GM23338 (cell line): ENCODE measurements at regions not wholly inside any gene's neighbourhood (a gene's known extent, or its start where the extent isn't known, plus 50 kb on each side); places are given as distances from the start of the nearest gene placed in this dataset.

Source experiments
- CREB1 ChIP-seq: fragments of 250-450 bp; sonication (Bioruptor Pico); IDR thresholded peaks from 2 replicates; pipeline ENCODE4 v1.5.0; 2020; ENCODE audit warnings: low read depth, mild to moderate bottlenecking, moderate library complexity
- ETS1 ChIP-seq: IDR thresholded peaks from 2 replicates; pipeline ENCODE4 v1.6.1; 2016; ENCODE audit warnings: antibody characterized with exemption
- EZH2phosphoT487 ChIP-seq: fragments of 200-600 bp; sonication (generic); IDR thresholded peaks from one replicate; pipeline ENCODE4 v1.8.1; 2018; ENCODE audit warnings: antibody characterized with exemption; ENCODE audit not compliant: unreplicated experiment
- JUNB ChIP-seq: IDR thresholded peaks from one replicate; pipeline ENCODE4 v1.6.1; 2016; ENCODE audit warnings: antibody characterized with exemption; ENCODE audit not compliant: unreplicated experiment
- POLR2AphosphoS5 ChIP-seq: IDR thresholded peaks from 2 replicates; pipeline ENCODE4 v1.6.1; 2016; ENCODE audit warnings: antibody characterized with exemption, low read depth
- STAT1 ChIP-seq: IDR thresholded peaks from one replicate; pipeline ENCODE4 v1.6.1; 2016; ENCODE audit warnings: antibody characterized with exemption; ENCODE audit not compliant: unreplicated experiment
- ZNF114 ChIP-seq: fragments of 250-450 bp; sonication (Bioruptor Pico); IDR thresholded peaks from 2 replicates; pipeline ENCODE4 v1.5.0; 2020; ENCODE audit warnings: mild to moderate bottlenecking, moderate library complexity
- ZNF462 ChIP-seq: fragments of 250-450 bp; sonication (Bioruptor Pico); IDR thresholded peaks from 2 replicates; pipeline ENCODE4 v1.5.0; 2020; ENCODE audit warnings: mild to moderate bottlenecking, moderate library complexity
- TF ChIP-seq, protein P1 (sequence below): IDR thresholded peaks from one replicate; pipeline ENCODE4 v1.6.1; 2018; ENCODE audit warnings: antibody characterized with exemption; ENCODE audit not compliant: unreplicated experiment
- TF ChIP-seq, protein P2 (sequence below), 2 experiments: fragments of 200-600 bp in 1 of 2; sonication (generic) in 1 of 2; conservative IDR thresholded peaks; 2 replicates each; pipeline versions ENCODE4 v1.5.1 to v1.6.1; 2016 to 2017; ENCODE audit warnings: antibody characterized with exemption in 2 of 2, low read depth in 2 of 2, mild to moderate bottlenecking in 2 of 2, moderate library complexity in 1 of 2

- TF ChIP-seq ZNF462 (CRISPR knock-in tag) (no peak), EZH2phosphoT487 (no peak), CREB1 (no peak), ETS1 (no peak), STAT1 (no peak), JUNB (no peak), ZNF114 (CRISPR knock-in tag) (no peak), POLR2AphosphoS5 (no peak)
- TF ChIP-seq, protein P1, sequence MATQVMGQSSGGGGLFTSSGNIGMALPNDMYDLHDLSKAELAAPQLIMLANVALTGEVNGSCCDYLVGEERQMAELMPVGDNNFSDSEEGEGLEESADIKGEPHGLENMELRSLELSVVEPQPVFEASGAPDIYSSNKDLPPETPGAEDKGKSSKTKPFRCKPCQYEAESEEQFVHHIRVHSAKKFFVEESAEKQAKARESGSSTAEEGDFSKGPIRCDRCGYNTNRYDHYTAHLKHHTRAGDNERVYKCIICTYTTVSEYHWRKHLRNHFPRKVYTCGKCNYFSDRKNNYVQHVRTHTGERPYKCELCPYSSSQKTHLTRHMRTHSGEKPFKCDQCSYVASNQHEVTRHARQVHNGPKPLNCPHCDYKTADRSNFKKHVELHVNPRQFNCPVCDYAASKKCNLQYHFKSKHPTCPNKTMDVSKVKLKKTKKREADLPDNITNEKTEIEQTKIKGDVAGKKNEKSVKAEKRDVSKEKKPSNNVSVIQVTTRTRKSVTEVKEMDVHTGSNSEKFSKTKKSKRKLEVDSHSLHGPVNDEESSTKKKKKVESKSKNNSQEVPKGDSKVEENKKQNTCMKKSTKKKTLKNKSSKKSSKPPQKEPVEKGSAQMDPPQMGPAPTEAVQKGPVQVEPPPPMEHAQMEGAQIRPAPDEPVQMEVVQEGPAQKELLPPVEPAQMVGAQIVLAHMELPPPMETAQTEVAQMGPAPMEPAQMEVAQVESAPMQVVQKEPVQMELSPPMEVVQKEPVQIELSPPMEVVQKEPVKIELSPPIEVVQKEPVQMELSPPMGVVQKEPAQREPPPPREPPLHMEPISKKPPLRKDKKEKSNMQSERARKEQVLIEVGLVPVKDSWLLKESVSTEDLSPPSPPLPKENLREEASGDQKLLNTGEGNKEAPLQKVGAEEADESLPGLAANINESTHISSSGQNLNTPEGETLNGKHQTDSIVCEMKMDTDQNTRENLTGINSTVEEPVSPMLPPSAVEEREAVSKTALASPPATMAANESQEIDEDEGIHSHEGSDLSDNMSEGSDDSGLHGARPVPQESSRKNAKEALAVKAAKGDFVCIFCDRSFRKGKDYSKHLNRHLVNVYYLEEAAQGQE = no peak
- TF ChIP-seq, protein P2, sequence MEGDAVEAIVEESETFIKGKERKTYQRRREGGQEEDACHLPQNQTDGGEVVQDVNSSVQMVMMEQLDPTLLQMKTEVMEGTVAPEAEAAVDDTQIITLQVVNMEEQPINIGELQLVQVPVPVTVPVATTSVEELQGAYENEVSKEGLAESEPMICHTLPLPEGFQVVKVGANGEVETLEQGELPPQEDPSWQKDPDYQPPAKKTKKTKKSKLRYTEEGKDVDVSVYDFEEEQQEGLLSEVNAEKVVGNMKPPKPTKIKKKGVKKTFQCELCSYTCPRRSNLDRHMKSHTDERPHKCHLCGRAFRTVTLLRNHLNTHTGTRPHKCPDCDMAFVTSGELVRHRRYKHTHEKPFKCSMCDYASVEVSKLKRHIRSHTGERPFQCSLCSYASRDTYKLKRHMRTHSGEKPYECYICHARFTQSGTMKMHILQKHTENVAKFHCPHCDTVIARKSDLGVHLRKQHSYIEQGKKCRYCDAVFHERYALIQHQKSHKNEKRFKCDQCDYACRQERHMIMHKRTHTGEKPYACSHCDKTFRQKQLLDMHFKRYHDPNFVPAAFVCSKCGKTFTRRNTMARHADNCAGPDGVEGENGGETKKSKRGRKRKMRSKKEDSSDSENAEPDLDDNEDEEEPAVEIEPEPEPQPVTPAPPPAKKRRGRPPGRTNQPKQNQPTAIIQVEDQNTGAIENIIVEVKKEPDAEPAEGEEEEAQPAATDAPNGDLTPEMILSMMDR (conservative IDR thresholded peaks at IDR 0.05; ENCODE audit: low read depth in 2 of 2) = no peak
Observed at GRCh38 chr20:60139663-60140446, 181.6 kb downstream of the CDH26 start (continued).
